ENCODE measurements at regions not wholly inside any gene's neighbourhood (a gene's known extent, or its start where the extent isn't known, plus 50 kb on each side); places are given as distances from the start of the nearest gene placed in this dataset.

GRCh38 chr17:74070998-74071679 lies 132.3 kb upstream of the RPL38 start (continued):
- TF ChIP-seq ZNF468 (CRISPR knock-in tag; IDR thresholded peaks at IDR 0.05) (no peak), ZNF17 (CRISPR knock-in tag; IDR thresholded peaks at IDR 0.05) (no peak), ZNF619 (CRISPR knock-in tag; IDR thresholded peaks at IDR 0.05) (no peak), ZNF670 (CRISPR knock-in tag; IDR thresholded peaks at IDR 0.05; ENCODE audit: borderline replicate concordance) (no peak), USF2 (IDR thresholded peaks at IDR 0.05; ENCODE audit: low read depth, low read length) (peak; percentile 41; the same call in 1 of the 2 replicates), USF2 (CRISPR knock-in tag; IDR thresholded peaks at IDR 0.05; ENCODE audit: borderline replicate concordance) (no peak)

- DNase-seq (ENCODE audit: low spot score): no peak
Measured at GRCh38 chr17:74072340-74072739, 131.1 kb upstream of the RPL38 start.

More at GRCh38 chr17:74072340-74072739, 131.1 kb upstream of the RPL38 start:
- Histone ChIP-seq H3K4me2 (ENCODE audit: low read depth, low read length) (no peak overlapping the region), H3K79me2 (ENCODE audit: insufficient read depth, low read length) (no peaks in the 10 kb centered on the region), H3K4me1 (ENCODE audit: insufficient read depth, low read length) (no peaks in the 10 kb centered on the region), H3K9ac (ENCODE audit: insufficient read depth, low read depth, low read length) (no peak overlapping the region), H3K36me3 (replicated peaks in 1 of 2; ENCODE audit: control insufficient read depth in 1 of 2, insufficient read depth in 2 of 2, low read length in 2 of 2) (no peaks in the 10 kb centered on the region), H3K27ac (ENCODE audit: extremely low read length, insufficient read depth, low read length) (no peak overlapping the region), H3K27me3 (ENCODE audit: control insufficient read depth in 1 of 2, insufficient read depth in 2 of 2, low read length in 2 of 2) (no peaks in the 10 kb centered on the region), H3K4me3 (replicated peaks in 1 of 3; ENCODE audit: insufficient read depth in 1 of 3, low read depth in 2 of 3, low read length in 3 of 3) (no peak overlapping the region), H4K20me1 (ENCODE audit: insufficient read depth, low read length) (no peaks in the 10 kb centered on the region), H3K9me3 (ENCODE audit: low read length) (peaks cover 10% of the 10 kb centered on the region; the same call in 1 of the 2 replicates), H2AFZ (ENCODE audit: low read length) (no peak overlapping the region)
- FAIRE-seq (no peak), ATAC-seq (no peak)
- WGBS (ENCODE audit: low lambda C conversion rate): under 1% methylated on average over 4 of the region's 4 CpGs
- no TSS peak for BruUV-seq (replicated peaks)
- intact Hi-C loops (cut with micrococcal nuclease; ENCODE audit: unreplicated experiment): no loop called here
- TF ChIP-seq NCOR1 (IDR thresholded peaks at IDR 0.05; ENCODE audit: borderline replicate concordance, low read length) (no peak), ATF7 (IDR thresholded peaks at IDR 0.05) (peak; percentile 97), ATF7 (CRISPR knock-in tag; IDR thresholded peaks at IDR 0.05) (no peak), PHF8 (CRISPR knock-in tag; IDR thresholded peaks at IDR 0.05) (no peak), SP4 (CRISPR knock-in tag; IDR thresholded peaks at IDR 0.05) (no peak), AKAP8 (CRISPR knock-in tag; IDR thresholded peaks at IDR 0.05) (no peak)
- POLR2A ChIA-PET: no interaction called here
- CTCF ChIA-PET (ENCODE audit: low intra/inter-chr PET ratio, low total read pairs): no interaction called here
- in situ Hi-C loops (cut with HindIII; ENCODE audit: extremely low pct_ligation_motif_present, low pct_unique_long_range_greater_than_20kb): no loop called here

Measured in HepG2 (cell line).